Stimulated activated CD8-positive, alpha-beta memory T cell treated with anti-CD3 and anti-CD28 coated beads, Interleukin-4, amount 100 ng/mL, for 24 hours (primary cell): ENCODE measurements at regions not wholly inside any gene's neighbourhood (a gene's known extent, or its start where the extent isn't known, plus 50 kb on each side); places are given as distances from the start of the nearest gene placed in this dataset.

Experiments used
- DNase-seq: peaks from one replicate; pipeline ENCODE4 v3.0.0-alpha.2; 2020; ENCODE audit warnings: low read depth

GRCh38 chr15:29422606-29423005 is 153.0 kb upstream of the NSMCE3 start:
- DNase-seq = no peak

GRCh38 chr15:29420188-29420587 is 150.6 kb upstream of the NSMCE3 start:
- no peak for DNase-seq

- DNase-seq = no peak
Observed at GRCh38 chr15:29418931-29419330, 149.3 kb upstream of the NSMCE3 start.

GRCh38 chr15:29418178-29418577 is 148.6 kb upstream of the NSMCE3 start:
- DNase-seq = no peak

GRCh38 chr15:29411299-29411698 is 141.7 kb upstream of the NSMCE3 start:
- DNase-seq = no peak

GRCh38 chr15:29410338-29410737 is 140.7 kb upstream of the NSMCE3 start:
- DNase-seq = no peak

- DNase-seq = no peak
Observed at GRCh38 chr15:29409890-29410289, 140.3 kb upstream of the NSMCE3 start.

GRCh38 chr15:29405564-29405963 is 135.9 kb upstream of the NSMCE3 start:
- no peak for DNase-seq

- no peak for DNase-seq
Observed at GRCh38 chr15:29403772-29404171, 134.2 kb upstream of the NSMCE3 start.

- no peak for DNase-seq
Observed at GRCh38 chr15:29401644-29402043, 132.0 kb upstream of the NSMCE3 start.

GRCh38 chr15:29400701-29401100 is 131.1 kb upstream of the NSMCE3 start:
- DNase-seq = no peak

- no peak for DNase-seq
Observed at GRCh38 chr15:29398907-29399306, 129.3 kb upstream of the NSMCE3 start.

- DNase-seq = no peak
Observed at GRCh38 chr15:29396176-29396811, 126.7 kb upstream of the NSMCE3 start.

- DNase-seq = no peak
Observed at GRCh38 chr15:29393443-29393842, 123.8 kb upstream of the NSMCE3 start.

GRCh38 chr15:29392358-29392757 is 122.7 kb upstream of the NSMCE3 start:
- DNase-seq = no peak

GRCh38 chr15:29390051-29390450 is 120.4 kb upstream of the NSMCE3 start:
- no peak for DNase-seq

- DNase-seq = no peak
Observed at GRCh38 chr15:29386523-29386922, 116.9 kb upstream of the NSMCE3 start.

- DNase-seq = no peak
Observed at GRCh38 chr15:29383367-29383766, 113.7 kb upstream of the NSMCE3 start.

- DNase-seq = no peak
Observed at GRCh38 chr15:29382862-29383261, 113.2 kb upstream of the NSMCE3 start.

GRCh38 chr15:29380466-29380865 is 110.8 kb upstream of the NSMCE3 start:
- DNase-seq = no peak

GRCh38 chr15:29379647-29380046 is 110.0 kb upstream of the NSMCE3 start:
- DNase-seq = no peak

GRCh38 chr15:29377161-29377560 is 107.5 kb upstream of the NSMCE3 start:
- no peak for DNase-seq

- no peak for DNase-seq
Observed at GRCh38 chr15:29376590-29376989, 107.0 kb upstream of the NSMCE3 start.

- no peak for DNase-seq
Observed at GRCh38 chr15:29369261-29369660, 99.6 kb upstream of the NSMCE3 start.
